ENCODE measurements at regions not wholly inside any gene's neighbourhood (a gene's known extent, or its start where the extent isn't known, plus 50 kb on each side); places are given as distances from the start of the nearest gene placed in this dataset.

DNA sequence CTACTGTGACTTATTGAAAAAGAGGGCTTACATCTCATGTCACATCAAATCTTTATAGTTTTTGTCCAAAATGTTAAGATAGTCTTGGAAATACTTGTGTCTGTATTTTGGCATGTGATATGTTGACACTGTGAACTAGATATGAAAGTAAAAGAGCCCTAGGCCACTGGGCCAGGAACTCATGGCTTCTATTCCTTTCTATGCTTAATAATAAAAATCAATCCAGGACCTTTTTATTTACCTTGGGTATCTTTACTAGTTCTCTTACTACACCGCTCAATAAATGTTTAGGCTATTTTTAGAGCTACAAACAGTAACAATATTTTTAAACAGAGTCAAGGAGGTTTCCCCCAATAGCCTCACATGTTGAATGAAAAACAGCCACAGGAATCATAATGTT is 348.6 kb upstream of the SLC24A2 start:
- H3K4me3 Mint-ChIP-seq: no peak overlapping the region
- no peaks in the 10 kb centered on the region for H3K9me3 Mint-ChIP-seq
- no peaks in the 10 kb centered on the region for H3K27me3 Mint-ChIP-seq
- peaks cover 3% of the 10 kb centered on the region for H3K4me1 Mint-ChIP-seq
- peaks cover 2% of the 10 kb centered on the region for H3K36me3 Mint-ChIP-seq
- no peak overlapping the region for H3K27ac Mint-ChIP-seq

- peaks cover 13% of the 10 kb centered on the region for H3K4me1 Mint-ChIP-seq
- no peaks in the 10 kb centered on the region for H3K27me3 Mint-ChIP-seq
- H3K36me3 Mint-ChIP-seq: peaks cover 2% of the 10 kb centered on the region
- no peak overlapping the region for H3K4me3 Mint-ChIP-seq
- H3K27ac Mint-ChIP-seq: no peak overlapping the region
- no peaks in the 10 kb centered on the region for H3K9me3 Mint-ChIP-seq
These were observed 346.4 kb upstream of the SLC24A2 start for GRCh38 chr9:20135119-20135697.

DNA sequence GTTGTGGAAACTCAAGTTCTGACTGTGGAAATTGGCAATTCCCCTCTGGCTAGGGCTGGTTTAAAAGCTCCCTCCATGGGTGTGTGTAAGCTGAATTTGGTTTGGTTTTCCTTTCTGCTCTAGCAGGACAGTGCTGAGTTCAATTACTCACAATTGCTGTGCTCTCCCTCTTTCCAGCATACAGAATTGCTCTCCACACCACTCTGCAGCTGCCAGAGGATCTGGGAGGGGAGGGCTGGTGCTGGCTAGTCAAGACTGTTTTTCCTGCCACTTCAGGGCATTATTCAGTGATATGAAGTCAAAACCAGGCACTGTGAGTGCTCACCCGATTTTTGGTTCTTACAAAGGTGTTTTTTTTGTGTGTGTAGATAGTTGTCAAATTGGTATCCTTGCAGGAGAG is 336.9 kb upstream of the SLC24A2 start:
- Mint-ChIP-seq H3K4me3 (no peak overlapping the region), H3K9me3 (peaks cover 7% of the 10 kb centered on the region), H3K27ac (no peak overlapping the region), H3K4me1 (peaks cover 8% of the 10 kb centered on the region), H3K27me3 (no peaks in the 10 kb centered on the region), H3K36me3 (no peaks in the 10 kb centered on the region)

DNA sequence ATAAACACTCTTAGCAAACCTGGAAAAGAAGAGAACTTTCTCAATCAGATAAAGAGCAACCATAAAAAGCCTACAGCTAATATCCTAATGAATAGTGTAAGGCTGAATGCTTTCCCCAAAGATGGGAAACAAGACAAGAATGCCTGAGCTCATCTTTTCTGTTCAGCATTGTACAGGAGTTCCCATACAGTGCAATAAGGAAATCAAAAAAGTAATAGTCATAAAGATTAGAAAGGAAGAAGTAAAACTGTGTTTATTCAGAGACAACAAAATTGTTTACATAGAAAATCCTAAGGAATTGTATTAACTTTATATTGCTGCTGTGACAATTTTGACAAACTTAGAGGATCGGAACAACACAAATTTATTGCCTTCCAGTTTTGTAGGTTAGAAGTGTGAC is 330.7 kb upstream of the SLC24A2 start:
- Mint-ChIP-seq H3K27ac (no peak overlapping the region), H3K9me3 (peaks cover 19% of the 10 kb centered on the region)

GRCh38 chr9:20117986-20118385 is 329.1 kb upstream of the SLC24A2 start:
- Mint-ChIP-seq H3K9me3 (peaks cover 25% of the 10 kb centered on the region), H3K36me3 (peaks cover 7% of the 10 kb centered on the region), H3K4me1 (no peaks in the 10 kb centered on the region), H3K27me3 (no peaks in the 10 kb centered on the region), H3K4me3 (no peak overlapping the region), H3K27ac (no peak overlapping the region)

More for the DNA sequence above, 330.7 kb upstream of the SLC24A2 start:
- H3K4me1 Mint-ChIP-seq: no peaks in the 10 kb centered on the region
- H3K4me3 Mint-ChIP-seq: no peak overlapping the region
- H3K27me3 Mint-ChIP-seq: no peaks in the 10 kb centered on the region
- H3K36me3 Mint-ChIP-seq: peaks cover 6% of the 10 kb centered on the region

DNA sequence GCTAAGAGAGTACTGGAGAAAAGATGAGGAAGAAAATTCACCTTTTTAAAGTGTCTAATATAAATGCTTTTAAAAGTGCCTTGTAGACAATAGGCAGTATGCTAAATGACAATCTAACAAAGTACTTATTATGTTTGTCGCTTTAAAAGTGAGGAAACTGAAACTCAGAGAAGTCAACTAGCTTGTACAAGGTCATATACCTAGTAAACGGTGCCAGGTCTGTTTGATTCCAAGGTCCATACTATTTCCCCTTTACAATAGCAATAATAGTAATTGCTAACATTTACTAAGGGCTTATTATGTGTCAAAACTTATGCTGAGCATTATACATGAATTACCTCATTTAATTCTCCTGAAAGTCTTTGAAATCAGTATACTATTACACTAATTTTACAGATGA is 328.6 kb upstream of the SLC24A2 start:
- no peak overlapping the region for H3K27ac Mint-ChIP-seq
- H3K4me1 Mint-ChIP-seq: no peaks in the 10 kb centered on the region
- H3K36me3 Mint-ChIP-seq: peaks cover 7% of the 10 kb centered on the region
- no peaks in the 10 kb centered on the region for H3K27me3 Mint-ChIP-seq
- H3K9me3 Mint-ChIP-seq: peaks cover 21% of the 10 kb centered on the region
- H3K4me3 Mint-ChIP-seq: no peak overlapping the region

DNA sequence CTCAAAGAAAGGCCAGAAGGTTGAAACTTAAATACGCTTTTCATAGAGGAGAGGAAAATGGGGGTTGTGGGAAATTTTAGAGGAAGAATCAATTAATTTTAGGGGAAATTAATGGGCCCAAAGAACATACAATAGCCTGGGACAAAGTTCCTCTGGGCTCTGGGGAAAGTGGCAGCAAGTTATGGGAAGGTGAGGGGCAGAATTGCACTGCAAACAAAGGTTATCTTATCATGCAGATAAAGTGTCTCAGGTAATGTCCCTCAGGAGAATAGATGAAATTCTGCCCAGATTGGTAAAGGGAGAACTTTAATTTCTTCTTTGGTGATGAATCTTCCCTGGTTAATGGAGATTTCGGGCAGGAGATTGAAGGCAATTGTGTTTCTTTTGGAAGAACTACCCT is 326.1 kb upstream of the SLC24A2 start:
- Mint-ChIP-seq H3K27me3 (no peaks in the 10 kb centered on the region), H3K4me3 (no peak overlapping the region), H3K27ac (no peak overlapping the region), H3K36me3 (peaks cover 7% of the 10 kb centered on the region), H3K4me1 (no peaks in the 10 kb centered on the region), H3K9me3 (peaks cover 21% of the 10 kb centered on the region)

DNA sequence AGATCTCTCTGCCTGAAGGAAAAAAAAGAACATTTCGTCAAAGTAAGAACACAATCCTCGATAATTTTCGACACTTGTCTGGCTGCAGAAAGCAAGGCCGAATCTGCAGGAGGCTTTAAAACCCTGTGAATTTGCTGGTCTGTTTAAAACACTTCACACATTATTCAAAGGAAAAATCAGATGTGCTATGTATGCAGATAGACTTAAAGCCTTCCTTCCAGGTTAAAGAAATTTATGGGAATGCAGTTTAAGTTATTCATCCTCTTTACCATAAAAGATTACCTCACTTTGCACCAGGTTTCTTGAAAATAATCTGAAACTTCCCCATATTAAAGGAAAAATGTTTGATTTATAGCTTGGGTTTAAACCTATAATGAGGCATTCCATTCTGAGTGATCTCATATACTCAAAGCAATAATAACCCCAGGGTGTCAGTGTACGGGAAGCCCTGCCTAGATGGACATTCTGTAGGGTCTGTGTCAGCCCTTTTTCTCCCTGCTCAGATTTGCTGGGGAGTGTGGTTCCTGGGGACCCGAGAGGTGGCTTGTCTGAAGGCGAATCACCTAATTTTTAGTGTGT is 323.5 kb upstream of the SLC24A2 start:
- no peaks in the 10 kb centered on the region for H3K4me1 Mint-ChIP-seq
- H3K4me3 Mint-ChIP-seq: no peak overlapping the region
- peaks cover 21% of the 10 kb centered on the region for H3K9me3 Mint-ChIP-seq
- H3K36me3 Mint-ChIP-seq: peaks cover 7% of the 10 kb centered on the region
- no peak overlapping the region for H3K27ac Mint-ChIP-seq
- no peaks in the 10 kb centered on the region for H3K27me3 Mint-ChIP-seq

DNA sequence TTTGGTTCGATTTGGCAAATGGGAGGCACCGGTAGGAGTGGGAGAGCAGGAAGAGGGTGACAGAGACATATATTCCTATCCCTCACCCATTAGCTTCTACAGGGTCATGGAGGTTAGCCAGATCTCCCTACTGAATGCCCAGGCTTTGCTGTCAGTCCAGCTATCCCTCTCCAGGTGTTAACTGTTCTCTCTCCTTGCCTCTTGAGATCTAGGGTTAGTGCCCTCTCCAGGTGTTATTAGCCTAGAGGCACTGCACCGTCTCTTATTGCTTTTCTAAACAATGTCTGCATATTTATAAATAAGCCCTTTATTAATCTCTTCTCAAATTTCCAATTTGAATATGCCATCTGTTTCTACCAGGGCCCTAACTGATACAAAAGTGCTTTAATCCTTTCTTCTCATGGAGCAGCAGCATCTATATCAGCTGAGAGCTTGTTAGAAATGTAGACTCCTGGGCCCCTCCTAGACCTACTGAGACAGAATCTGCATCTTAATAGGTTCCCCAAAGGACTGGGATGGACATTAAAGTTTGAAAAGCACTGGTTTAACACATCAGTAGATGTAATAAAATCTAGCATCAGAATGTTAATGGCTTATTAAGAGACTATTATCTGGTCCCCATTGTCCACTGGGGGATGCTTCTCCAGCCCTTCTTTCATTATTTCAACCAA is 322.5 kb upstream of the SLC24A2 start:
- H3K27ac Mint-ChIP-seq: no peak overlapping the region
- no peaks in the 10 kb centered on the region for H3K4me1 Mint-ChIP-seq

GRCh38 chr9:20095430-20096092 is 306.7 kb upstream of the SLC24A2 start:
- Mint-ChIP-seq H3K36me3 (peaks cover 3% of the 10 kb centered on the region), H3K27me3 (no peaks in the 10 kb centered on the region), H3K4me3 (no peak overlapping the region), H3K9me3 (peaks cover 11% of the 10 kb centered on the region), H3K4me1 (no peaks in the 10 kb centered on the region), H3K27ac (no peak overlapping the region)

More for the DNA sequence above, 322.5 kb upstream of the SLC24A2 start:
- Mint-ChIP-seq H3K9me3 (peaks cover 19% of the 10 kb centered on the region), H3K27me3 (no peaks in the 10 kb centered on the region), H3K36me3 (peaks cover 5% of the 10 kb centered on the region), H3K4me3 (no peak overlapping the region)

DNA sequence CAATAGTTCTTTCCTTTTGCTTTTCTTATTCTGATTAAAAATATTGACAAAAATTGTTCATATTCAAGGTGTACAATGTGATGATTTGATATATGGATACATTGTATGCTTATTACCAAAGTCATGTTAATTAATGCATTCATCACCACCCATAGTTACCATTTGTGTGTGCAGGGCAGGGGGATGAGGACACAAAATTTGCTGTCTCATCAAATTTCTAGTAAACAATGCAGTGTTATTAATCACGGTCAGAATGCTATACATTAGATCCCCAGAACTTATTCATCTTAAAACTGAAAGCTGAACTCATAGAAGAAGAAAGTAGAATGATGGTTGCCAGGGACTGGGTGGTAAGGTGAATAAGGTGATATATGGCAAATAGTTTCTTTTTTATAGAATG is 303.7 kb upstream of the SLC24A2 start:
- H3K4me1 Mint-ChIP-seq: no peaks in the 10 kb centered on the region
- H3K4me3 Mint-ChIP-seq: no peak overlapping the region
- H3K9me3 Mint-ChIP-seq: peaks cover 14% of the 10 kb centered on the region
- H3K27me3 Mint-ChIP-seq: no peaks in the 10 kb centered on the region
- H3K27ac Mint-ChIP-seq: no peak overlapping the region
- H3K36me3 Mint-ChIP-seq: peaks cover 3% of the 10 kb centered on the region

DNA sequence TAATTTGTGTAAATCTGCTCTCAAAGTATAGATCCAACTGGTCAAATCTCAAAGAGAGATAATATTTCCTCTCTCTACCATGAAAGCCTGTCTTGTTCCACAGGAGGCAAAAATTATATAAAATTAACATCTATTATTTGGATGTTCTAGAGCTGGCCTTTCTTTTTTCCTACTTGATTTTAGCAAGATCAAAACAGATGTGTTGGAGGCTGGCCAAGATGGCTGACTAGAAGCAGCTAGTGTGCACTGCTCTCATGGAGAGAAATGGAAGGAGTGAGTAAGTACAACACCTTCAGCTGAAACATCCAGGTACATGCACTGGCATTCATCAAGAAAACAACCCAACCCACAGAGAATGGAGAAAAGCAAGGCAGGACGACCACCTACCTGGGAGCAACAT is 298.6 kb upstream of the SLC24A2 start:
- Mint-ChIP-seq H3K4me1 (no peaks in the 10 kb centered on the region), H3K4me3 (no peak overlapping the region), H3K27me3 (no peaks in the 10 kb centered on the region), H3K27ac (no peak overlapping the region), H3K9me3 (peaks cover 8% of the 10 kb centered on the region), H3K36me3 (peaks cover 3% of the 10 kb centered on the region)

DNA sequence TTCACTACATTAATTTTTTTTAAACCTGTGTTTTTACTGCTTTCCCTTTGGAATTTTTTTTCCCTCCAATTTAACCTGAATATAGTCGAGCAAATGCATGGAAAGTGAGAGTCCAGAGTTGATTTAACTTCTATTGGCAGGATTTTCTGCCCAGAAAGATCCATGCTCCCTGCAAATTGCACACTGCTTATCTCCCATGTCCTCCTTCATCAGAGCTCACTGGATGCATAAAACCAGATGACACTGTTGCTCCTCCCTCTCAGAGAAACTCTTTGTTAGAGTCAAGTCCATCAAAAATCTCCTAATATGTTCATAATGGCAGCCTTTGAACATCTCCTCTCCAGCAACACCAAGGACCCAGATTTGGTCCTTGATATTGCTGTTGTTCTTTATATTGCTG is 297.0 kb upstream of the SLC24A2 start:
- Mint-ChIP-seq H3K4me1 (no peaks in the 10 kb centered on the region), H3K36me3 (peaks cover 2% of the 10 kb centered on the region), H3K27ac (no peak overlapping the region), H3K9me3 (peaks cover 6% of the 10 kb centered on the region), H3K27me3 (no peaks in the 10 kb centered on the region), H3K4me3 (no peak overlapping the region)

DNA sequence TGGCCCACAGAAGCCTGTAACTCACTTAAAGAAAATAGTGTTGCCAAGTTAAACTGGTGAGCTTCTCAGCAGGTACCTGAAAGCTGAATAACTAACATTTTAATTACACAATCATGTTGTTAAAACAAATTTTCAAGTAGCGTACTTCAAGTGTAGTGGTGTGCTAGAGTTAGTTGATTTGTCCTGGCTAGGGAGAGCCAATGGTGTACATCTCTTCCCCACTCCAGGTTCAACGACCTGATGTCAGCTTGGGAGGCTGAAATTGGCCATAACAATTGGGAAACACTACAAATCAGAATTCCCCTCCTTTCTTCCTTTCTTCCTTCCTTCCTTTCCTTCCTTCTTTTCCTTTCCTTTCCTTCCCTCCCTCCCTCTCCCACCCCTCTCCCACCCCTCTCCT is 295.3 kb upstream of the SLC24A2 start:
- H3K36me3 Mint-ChIP-seq: no peaks in the 10 kb centered on the region
- H3K4me3 Mint-ChIP-seq: no peak overlapping the region
- H3K27ac Mint-ChIP-seq: no peak overlapping the region
- no peaks in the 10 kb centered on the region for H3K9me3 Mint-ChIP-seq
- no peaks in the 10 kb centered on the region for H3K4me1 Mint-ChIP-seq
- H3K27me3 Mint-ChIP-seq: no peaks in the 10 kb centered on the region

DNA sequence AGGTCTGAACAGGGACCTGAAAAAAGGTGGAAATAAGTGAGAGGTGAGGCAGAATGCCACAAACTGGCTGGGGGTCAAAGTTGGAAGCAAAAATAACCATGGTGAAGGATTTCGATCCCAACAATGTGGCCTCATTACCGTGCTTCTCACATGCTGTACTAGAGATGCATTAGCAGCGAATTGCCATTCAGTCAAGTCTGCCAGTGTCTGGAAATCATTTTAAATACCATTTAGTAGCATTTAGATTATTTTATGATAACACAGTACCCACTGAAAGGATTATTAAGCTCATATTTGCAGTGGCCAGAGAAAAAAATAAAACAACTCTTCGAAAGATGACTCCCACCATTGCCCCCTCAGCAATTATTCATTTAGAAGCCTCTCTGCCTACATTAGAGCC is 294.6 kb upstream of the SLC24A2 start:
- Mint-ChIP-seq H3K27ac (no peak overlapping the region), H3K36me3 (no peaks in the 10 kb centered on the region), H3K27me3 (no peaks in the 10 kb centered on the region), H3K4me1 (no peaks in the 10 kb centered on the region), H3K9me3 (no peaks in the 10 kb centered on the region), H3K4me3 (no peak overlapping the region)

DNA sequence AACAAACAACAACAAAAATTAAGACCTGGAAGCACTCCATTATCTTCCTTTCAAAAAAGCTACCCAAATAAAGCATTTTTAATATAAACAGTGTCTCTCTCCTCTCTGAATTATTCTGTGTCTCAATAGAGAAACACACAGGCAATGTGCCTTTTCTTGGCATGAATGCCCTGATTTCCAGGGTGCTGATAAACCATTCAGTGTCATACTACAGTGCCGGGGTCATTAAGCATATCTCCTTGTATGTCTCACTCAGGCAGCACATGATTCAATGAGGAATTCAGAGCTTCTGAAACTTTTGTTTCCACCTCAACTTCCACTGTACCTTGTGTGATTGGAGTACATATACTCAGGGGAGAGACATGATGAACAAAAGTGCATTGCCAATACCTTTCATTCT is 294.0 kb upstream of the SLC24A2 start:
- no peaks in the 10 kb centered on the region for H3K4me1 Mint-ChIP-seq

More for the DNA sequence above, 294.0 kb upstream of the SLC24A2 start:
- no peaks in the 10 kb centered on the region for H3K9me3 Mint-ChIP-seq
- no peaks in the 10 kb centered on the region for H3K27me3 Mint-ChIP-seq
- H3K36me3 Mint-ChIP-seq: no peaks in the 10 kb centered on the region
- no peak overlapping the region for H3K27ac Mint-ChIP-seq
- no peak overlapping the region for H3K4me3 Mint-ChIP-seq

Measured in activated naive CD4-positive, alpha-beta T cell treated with anti-CD3 and anti-CD28 coated beads, Interleukin-2, amount 50 U/mL, for 24 hours (primary cell).